Transverse colon (tissue), 4 donors: ENCODE measurements at regions not wholly inside any gene's neighbourhood (a gene's known extent, or its start where the extent isn't known, plus 50 kb on each side); places are given as distances from the start of the nearest gene placed in this dataset.

ENCODE experiments used
- DNase-seq: peaks from one replicate; pipeline ENCODE4 v3.0.0-alpha.2; 2019
- H3K27ac ChIP-seq, 4 donors: fragments of 200-600 bp; sonication (generic); 2 replicates each; pipeline ENCODE4 v1.5.1; 2016 to 2018; ENCODE audit warnings: inconsistent platforms in 4 of 4
- H3K27me3 ChIP-seq: fragments of 200-600 bp; sonication (generic); 2 replicates; pipeline ENCODE4 v1.5.1; 2017; ENCODE audit warnings: inconsistent platforms
- H3K36me3 ChIP-seq, 4 donors: fragments of 200-600 bp; sonication (generic); 2 replicates each; pipeline ENCODE4 v1.5.1; 2017 to 2019; ENCODE audit warnings: inconsistent platforms in 4 of 4
- H3K4me1 ChIP-seq, 4 donors: fragments of 200-600 bp; sonication (generic); 2 replicates each; pipeline ENCODE4 v1.5.1; 2017 to 2020; ENCODE audit warnings: inconsistent platforms in 4 of 4
- H3K4me3 ChIP-seq, 4 donors: fragments of 200-600 bp; sonication (generic); 1 replicate in 1 of 4; 2 replicates in 3 of 4; pipeline versions ENCODE4 v1.5.1 to v1.6.1; 2017 to 2019; ENCODE audit warnings: inconsistent platforms in 4 of 4
- H3K9me3 ChIP-seq, 2 donors: fragments of 200-600 bp; sonication (generic); 2 replicates each; pipeline ENCODE4 v1.5.1; 2017 to 2019; ENCODE audit warnings: inconsistent platforms in 2 of 2
- CTCF ChIP-seq, 5 experiments: fragments of 200-600 bp in 3 of 5; fragments of 450-650 bp in 2 of 5; sonication (generic) in 3 of 5; IDR thresholded peaks; 1 replicate in 2 of 5; 2 replicates in 3 of 5; pipeline ENCODE4 v1.5.1; 2016 to 2017; ENCODE audit warnings: antibody characterized with exemption in 5 of 5, inconsistent platforms in 3 of 5, mild to moderate bottlenecking in 2 of 5, moderate library complexity in 1 of 5
- EP300 ChIP-seq: sonication (generic); formaldehyde crosslinking; IDR thresholded peaks from one replicate; pipeline ENCODE4 v1.6.1; 2017; ENCODE audit warnings: antibody characterized with exemption, low read depth
- POLR2A ChIP-seq: fragments of 450-650 bp; IDR thresholded peaks from one replicate; pipeline ENCODE4 v1.6.1; 2016; ENCODE audit warnings: antibody characterized with exemption, mild to moderate bottlenecking, moderate library complexity
- POLR2AphosphoS5 ChIP-seq, 3 donors: sonication (generic); formaldehyde crosslinking; IDR thresholded peaks; one replicate each; pipeline ENCODE4 v1.6.1; 2016; ENCODE audit warnings: antibody characterized with exemption in 3 of 3
- WGBS, 2 donors: methylation state at CpG; one replicate each; pipeline ENCODE4 v1.1.5; 2018; ENCODE audit warnings: low coverage in 1 of 2; 5-methylcytosine and 5-hydroxymethylcytosine counted together
- in situ Hi-C, 4 donors: fragments of 200-750 bp; cut with MboI; loops; one replicate each; pipeline versions ENCODE4 v1.15.0 to v1.15.1; 2017; ENCODE audit warnings: low sequenced_read_pairs in 3 of 4, low pct_ligation_motif_present in 1 of 4, low pct_unique_long_range_greater_than_20kb in 1 of 4
- intact Hi-C: fragments of 100-400 bp; cut with DNase I; formaldehyde crosslinking; loops from one replicate; pipeline ENCODE4 v1.15.1; 2023; ENCODE audit warnings: low total_unique reads

- Histone ChIP-seq H3K27me3 (peaks cover 6% of the 10 kb centered on the region), H3K9me3 (no peaks in the 10 kb centered on the region), H3K4me3 (no peak overlapping the region), H3K36me3 (no peaks in the 10 kb centered on the region), H3K27ac (no peak overlapping the region), H3K4me1 (no peaks in the 10 kb centered on the region)
- in situ Hi-C loops (no loop called here), intact Hi-C loops (no loop called here)
- no peak for TF ChIP-seq EP300
- TF ChIP-seq CTCF (IDR thresholded peaks at IDR 0.05): no peak
- no peak for TF ChIP-seq POLR2A
- TF ChIP-seq POLR2AphosphoS5 (IDR thresholded peaks at IDR 0.05): no peak
- 67 to 70% methylated on average over 1 of the region's 1 CpG for WGBS, 2 donors
- DNase-seq: no peak
These were observed 56.7 kb upstream of the GUCA2B start for GRCh38 chr1:42096554-42096953.

- Histone ChIP-seq H3K9me3 (peaks cover 0 to 9% of the 10 kb centered on the region in 2 donors), H3K4me3 (no peak overlapping the region), H3K27ac (no peak overlapping the region), H3K36me3 (no peaks in the 10 kb centered on the region), H3K4me1 (no peaks in the 10 kb centered on the region), H3K27me3 (peaks cover 7% of the 10 kb centered on the region)
- TF ChIP-seq CTCF (IDR thresholded peaks at IDR 0.05) (no peak), POLR2AphosphoS5 (IDR thresholded peaks at IDR 0.05) (no peak), POLR2A (no peak), EP300 (no peak)
- WGBS, 2 donors: 82 to 84% methylated on average over 2 of the region's 2 CpGs
- intact Hi-C loops (no loop called here), in situ Hi-C loops (no loop called here)
- DNase-seq: no peak
These were observed 64.0 kb upstream of the GUCA2B start for GRCh38 chr1:42089246-42089645.

- in situ Hi-C loops (no loop called here), intact Hi-C loops (no loop called here)
- peaks cover 0 to 5% (median 2%) of the 10 kb centered on the region in 4 donors for H3K4me1 ChIP-seq
- TF ChIP-seq CTCF (IDR thresholded peaks at IDR 0.05): no peak
- TF ChIP-seq POLR2AphosphoS5 (IDR thresholded peaks at IDR 0.05): no peak
- no peak for TF ChIP-seq EP300
- TF ChIP-seq POLR2A: no peak
- H3K27ac ChIP-seq: no peak overlapping the region
- H3K27me3 ChIP-seq: peaks cover 7% of the 10 kb centered on the region
- DNase-seq: no peak
- no peak overlapping the region for H3K4me3 ChIP-seq
- peaks cover 0 to 9% of the 10 kb centered on the region in 2 donors for H3K9me3 ChIP-seq
- no peaks in the 10 kb centered on the region for H3K36me3 ChIP-seq
These were observed 67.1 kb upstream of the GUCA2B start for GRCh38 chr1:42086146-42086545.

- no peak for DNase-seq
- in situ Hi-C loops (no loop called here), intact Hi-C loops (no loop called here)
- WGBS, 2 donors: 0 to 5% methylated on average over 1 of the region's 1 CpG
- Histone ChIP-seq H3K9me3 (peaks cover 0 to 9% of the 10 kb centered on the region in 2 donors), H3K4me1 (peaks cover 0 to 5% (median 2%) of the 10 kb centered on the region in 4 donors), H3K36me3 (no peaks in the 10 kb centered on the region), H3K27ac (no peak overlapping the region), H3K4me3 (no peak overlapping the region), H3K27me3 (peaks cover 7% of the 10 kb centered on the region)
- no peak for TF ChIP-seq EP300
These were observed 67.6 kb upstream of the GUCA2B start for GRCh38 chr1:42085596-42085995.

- H3K27ac ChIP-seq: no peak overlapping the region
- intact Hi-C loops (no loop called here), in situ Hi-C loops (no loop called here)
- no peaks in the 10 kb centered on the region for H3K27me3 ChIP-seq
- peaks cover 0 to 5% (median 2%) of the 10 kb centered on the region in 4 donors for H3K4me1 ChIP-seq
- WGBS, 2 donors: 60% methylated on average over 1 of the region's 2 CpGs; no CpG with 5 or more reads in 1 of the 2 donors
- H3K4me3 ChIP-seq: no peak overlapping the region
- no peak for TF ChIP-seq CTCF (IDR thresholded peaks at IDR 0.05)
- no peak for TF ChIP-seq EP300
- TF ChIP-seq POLR2A: no peak
- no peak for TF ChIP-seq POLR2AphosphoS5 (IDR thresholded peaks at IDR 0.05)
- H3K9me3 ChIP-seq: peaks cover 0 to 14% of the 10 kb centered on the region in 2 donors
- no peaks in the 10 kb centered on the region for H3K36me3 ChIP-seq
- DNase-seq: peak; percentile 75
These were observed 71.7 kb upstream of the GUCA2B start for GRCh38 chr1:42081475-42081874.
